GM12891 (cell line): ENCODE measurements at regions not wholly inside any gene's neighbourhood (a gene's known extent, or its start where the extent isn't known, plus 50 kb on each side); places are given as distances from the start of the nearest gene placed in this dataset.

ENCODE experiments used
- POLR2A ChIP-seq: IDR thresholded peaks from 2 replicates; pipeline ENCODE4 v1.6.1; 2011; ENCODE audit warnings: low read depth, low read length, control low read depth
- TAF1 ChIP-seq: IDR thresholded peaks from 2 replicates; pipeline ENCODE4 v1.6.1; 2011; ENCODE audit warnings: low read depth, low read length, control low read depth

GRCh38 chr6:17207281-17207680 is 73.9 kb upstream of the RBM24 start:
- TF ChIP-seq TAF1 (no peak), POLR2A (no peak)
